Type B pancreatic cell (in vitro differentiated cells): ENCODE measurements at regions not wholly inside any gene's neighbourhood (a gene's known extent, or its start where the extent isn't known, plus 50 kb on each side); places are given as distances from the start of the nearest gene placed in this dataset.

ENCODE experiments used
- DNase-seq: peaks from one replicate; pipeline ENCODE4 v3.0.0; 2021; ENCODE audit warnings: mixed read lengths; ENCODE audit not compliant: unreplicated experiment; ENCODE audit errors: extremely low spot score
- H3K27ac Mint-ChIP-seq: 2 replicates; pipeline ENCODE4 v1.8.0; 2021; ENCODE audit warnings: mild to moderate bottlenecking, mixed read lengths
- H3K27me3 Mint-ChIP-seq: 2 replicates; pipeline ENCODE4 v1.8.0; 2021; ENCODE audit warnings: mixed read lengths
- H3K36me3 Mint-ChIP-seq: 2 replicates; pipeline ENCODE4 v1.8.0; 2021; ENCODE audit warnings: mixed read lengths
- H3K4me1 Mint-ChIP-seq: one replicate; pipeline ENCODE4 v1.8.0; 2021; ENCODE audit warnings: mixed read lengths; ENCODE audit not compliant: unreplicated experiment
- H3K4me3 Mint-ChIP-seq: 2 replicates; pipeline ENCODE4 v1.8.0; 2021; ENCODE audit warnings: mild to moderate bottlenecking, mixed read lengths
- H3K9me3 Mint-ChIP-seq: 2 replicates; pipeline ENCODE4 v1.8.0; 2021; ENCODE audit warnings: mixed read lengths
- TF ChIP-seq, protein P1 (sequence below): fragments of 200-600 bp; sonication (generic); conservative IDR thresholded peaks from 2 replicates; pipeline ENCODE4 v1.5.0; 2021; ENCODE audit warnings: antibody characterized with exemption, mild to moderate bottlenecking

DNA sequence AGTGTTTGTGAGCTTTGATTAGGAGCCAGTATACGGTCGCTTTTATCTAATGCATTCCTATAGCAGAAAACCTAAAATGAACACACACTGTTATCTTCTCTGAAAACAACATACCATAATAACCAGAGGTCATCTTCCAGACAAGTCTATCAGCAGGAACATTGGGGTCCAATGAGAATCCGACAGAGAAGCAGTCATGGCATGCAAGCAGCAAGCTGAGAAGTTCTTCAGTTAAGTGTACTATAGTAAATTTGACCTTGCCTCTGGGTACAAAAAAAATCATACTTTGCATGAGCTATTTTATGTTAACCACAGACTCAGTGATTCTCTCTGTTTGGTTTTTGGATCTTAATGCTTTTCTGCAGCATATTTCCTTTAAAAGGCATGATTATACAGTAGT, 1505.1 kb downstream of the PCDH9 start:
- H3K4me1 Mint-ChIP-seq, result peaks cover 3% of the 10 kb centered on the region
- H3K27ac Mint-ChIP-seq, result no peak overlapping the region
- no peaks in the 10 kb centered on the region for H3K36me3 Mint-ChIP-seq
- H3K4me3 Mint-ChIP-seq, result no peak overlapping the region
- H3K9me3 Mint-ChIP-seq, result peaks cover 2% of the 10 kb centered on the region
- TF ChIP-seq, protein P1, sequence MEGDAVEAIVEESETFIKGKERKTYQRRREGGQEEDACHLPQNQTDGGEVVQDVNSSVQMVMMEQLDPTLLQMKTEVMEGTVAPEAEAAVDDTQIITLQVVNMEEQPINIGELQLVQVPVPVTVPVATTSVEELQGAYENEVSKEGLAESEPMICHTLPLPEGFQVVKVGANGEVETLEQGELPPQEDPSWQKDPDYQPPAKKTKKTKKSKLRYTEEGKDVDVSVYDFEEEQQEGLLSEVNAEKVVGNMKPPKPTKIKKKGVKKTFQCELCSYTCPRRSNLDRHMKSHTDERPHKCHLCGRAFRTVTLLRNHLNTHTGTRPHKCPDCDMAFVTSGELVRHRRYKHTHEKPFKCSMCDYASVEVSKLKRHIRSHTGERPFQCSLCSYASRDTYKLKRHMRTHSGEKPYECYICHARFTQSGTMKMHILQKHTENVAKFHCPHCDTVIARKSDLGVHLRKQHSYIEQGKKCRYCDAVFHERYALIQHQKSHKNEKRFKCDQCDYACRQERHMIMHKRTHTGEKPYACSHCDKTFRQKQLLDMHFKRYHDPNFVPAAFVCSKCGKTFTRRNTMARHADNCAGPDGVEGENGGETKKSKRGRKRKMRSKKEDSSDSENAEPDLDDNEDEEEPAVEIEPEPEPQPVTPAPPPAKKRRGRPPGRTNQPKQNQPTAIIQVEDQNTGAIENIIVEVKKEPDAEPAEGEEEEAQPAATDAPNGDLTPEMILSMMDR, result no peak
- DNase-seq, result no peak
- no peaks in the 10 kb centered on the region for H3K27me3 Mint-ChIP-seq

DNA sequence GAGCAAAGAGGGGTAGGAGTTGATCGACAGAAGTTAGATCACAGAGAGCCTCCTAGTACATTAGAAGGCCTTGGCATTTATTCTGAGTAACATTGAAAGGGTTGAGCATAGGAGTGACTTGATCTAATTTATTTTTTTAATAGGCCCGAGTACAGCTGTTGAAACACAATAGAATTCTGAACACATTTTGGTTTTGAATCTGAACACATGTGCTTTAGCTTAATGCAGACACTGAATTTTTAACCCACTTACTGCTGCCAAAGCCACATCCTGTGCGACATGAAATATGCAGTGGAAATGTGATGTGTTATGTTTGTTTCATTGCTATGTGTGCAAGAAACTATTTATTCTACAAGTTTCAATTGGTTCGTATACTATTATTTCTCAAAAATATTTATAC, 1505.9 kb downstream of the PCDH9 start:
- H3K36me3 Mint-ChIP-seq, result no peaks in the 10 kb centered on the region
- H3K27ac Mint-ChIP-seq, result no peak overlapping the region
- no peak overlapping the region for H3K4me3 Mint-ChIP-seq
- TF ChIP-seq, protein P1, result no peak
- H3K4me1 Mint-ChIP-seq, result peaks cover 3% of the 10 kb centered on the region
- H3K27me3 Mint-ChIP-seq, result no peaks in the 10 kb centered on the region
- H3K9me3 Mint-ChIP-seq, result peaks cover 6% of the 10 kb centered on the region
- no peak for DNase-seq

DNA sequence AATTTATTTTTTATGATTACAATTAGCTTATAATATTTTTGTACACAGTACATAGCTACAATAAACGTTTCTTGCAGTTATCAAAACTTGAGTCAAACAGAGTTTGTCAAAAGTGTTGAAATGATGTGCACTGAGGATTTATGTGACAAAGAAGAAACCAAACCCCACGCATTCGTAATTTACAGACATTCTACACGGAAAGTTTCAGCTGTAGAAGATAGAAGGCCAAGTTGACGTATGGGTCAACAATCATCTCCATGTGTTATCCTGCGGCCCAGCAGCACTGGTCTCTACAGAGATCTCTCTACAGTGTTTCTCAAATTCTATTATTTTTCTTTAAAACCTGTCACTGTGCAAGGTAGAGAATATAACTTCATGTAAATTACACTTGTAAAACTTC, 1507.6 kb downstream of the PCDH9 start:
- no peak overlapping the region for H3K27ac Mint-ChIP-seq
- H3K4me1 Mint-ChIP-seq, result peaks cover 3% of the 10 kb centered on the region
- H3K36me3 Mint-ChIP-seq, result no peaks in the 10 kb centered on the region
- TF ChIP-seq, protein P1, result no peak
- H3K27me3 Mint-ChIP-seq, result no peaks in the 10 kb centered on the region
- H3K4me3 Mint-ChIP-seq, result no peak overlapping the region
- peaks cover 6% of the 10 kb centered on the region for H3K9me3 Mint-ChIP-seq
- no peak for DNase-seq

DNA sequence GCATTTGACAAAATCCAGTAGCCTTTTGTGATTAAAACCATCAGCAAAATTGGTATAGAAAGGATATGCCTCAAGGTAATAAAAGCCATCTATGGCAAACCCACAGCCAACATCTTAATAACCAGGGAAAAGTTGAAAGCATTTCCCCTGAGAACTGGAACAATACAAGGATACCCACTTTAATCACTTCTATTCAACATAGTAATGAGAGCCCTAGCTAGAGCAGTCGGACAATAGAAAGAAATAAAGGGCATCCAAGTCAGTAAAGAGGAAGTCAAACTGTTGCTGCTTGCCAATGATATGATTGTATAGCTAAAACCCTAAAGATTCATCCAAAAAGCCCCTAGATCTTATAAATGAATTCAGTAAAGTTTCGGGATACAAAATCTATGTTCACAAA, 1510.3 kb downstream of the PCDH9 start:
- no peak overlapping the region for H3K27ac Mint-ChIP-seq
- no peaks in the 10 kb centered on the region for H3K27me3 Mint-ChIP-seq
- no peaks in the 10 kb centered on the region for H3K36me3 Mint-ChIP-seq
- no peaks in the 10 kb centered on the region for H3K4me1 Mint-ChIP-seq
- no peak overlapping the region for H3K4me3 Mint-ChIP-seq
- peaks cover 6% of the 10 kb centered on the region for H3K9me3 Mint-ChIP-seq
- TF ChIP-seq, protein P1, result no peak
- DNase-seq, result no peak

DNA sequence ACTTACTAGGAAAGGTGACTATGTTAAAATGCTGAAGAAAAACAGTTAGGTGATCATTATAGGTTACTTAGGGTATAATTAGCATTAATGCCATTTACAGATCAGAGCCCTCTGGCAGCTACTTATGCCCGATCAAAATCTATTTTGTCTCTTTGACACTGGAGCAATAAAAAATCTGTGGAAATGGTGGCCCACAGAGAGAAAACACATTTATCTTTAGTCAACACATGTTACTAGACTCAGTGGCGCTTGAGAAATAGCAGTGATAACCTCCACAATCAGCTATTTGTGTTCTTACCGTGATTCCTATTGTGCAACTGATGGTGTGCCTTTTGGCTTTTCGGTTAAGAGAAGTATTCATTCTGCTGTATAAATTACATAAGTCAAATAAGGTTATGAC, 1519.6 kb downstream of the PCDH9 start:
- no peak overlapping the region for H3K4me3 Mint-ChIP-seq
- H3K27ac Mint-ChIP-seq, result no peak overlapping the region
- no peaks in the 10 kb centered on the region for H3K4me1 Mint-ChIP-seq
- DNase-seq, result no peak
- TF ChIP-seq, protein P1, result no peak
- no peaks in the 10 kb centered on the region for H3K9me3 Mint-ChIP-seq
- no peaks in the 10 kb centered on the region for H3K36me3 Mint-ChIP-seq
- no peaks in the 10 kb centered on the region for H3K27me3 Mint-ChIP-seq

DNA sequence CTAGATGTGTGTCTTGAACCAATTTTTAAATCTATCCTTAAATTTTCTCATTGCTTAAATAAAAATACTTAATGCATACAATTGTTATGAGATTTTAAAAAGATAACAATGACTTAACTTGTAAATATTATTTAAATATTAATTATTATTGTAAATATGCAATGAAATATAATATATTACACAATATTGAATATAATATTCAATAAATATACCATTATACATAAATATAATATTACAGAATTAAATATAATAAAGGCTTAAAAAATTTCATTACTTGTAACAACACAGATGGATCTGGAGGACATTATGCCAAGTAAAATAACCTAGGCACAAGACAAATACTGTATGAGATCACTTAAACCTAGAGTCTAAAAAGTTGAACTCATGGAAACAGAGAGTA, 1532.3 kb downstream of the PCDH9 start:
- H3K4me1 Mint-ChIP-seq, result no peaks in the 10 kb centered on the region
- no peak overlapping the region for H3K27ac Mint-ChIP-seq
- DNase-seq, result no peak
- no peaks in the 10 kb centered on the region for H3K27me3 Mint-ChIP-seq
- no peaks in the 10 kb centered on the region for H3K9me3 Mint-ChIP-seq
- no peaks in the 10 kb centered on the region for H3K36me3 Mint-ChIP-seq
- TF ChIP-seq, protein P1, result no peak
- H3K4me3 Mint-ChIP-seq, result no peak overlapping the region
